ENCODE measurements at regions not wholly inside any gene's neighbourhood (a gene's known extent, or its start where the extent isn't known, plus 50 kb on each side); places are given as distances from the start of the nearest gene placed in this dataset.

- Histone ChIP-seq H3K4me3 (ENCODE audit: low read depth, low read length) (no peak overlapping the region), H3K27ac (ENCODE audit: low read depth, low read length) (no peak overlapping the region), H3K27me3 (ENCODE audit: control insufficient read depth, insufficient read depth, low read length) (no peaks in the 10 kb centered on the region), H3K9me3 (ENCODE audit: control insufficient read depth, insufficient read depth, low read length) (no peaks in the 10 kb centered on the region)
- ChIA-PET POLR2A (no interaction called here), CTCF (interaction anchor here (0.7 kb wide), 1 partner anchor 60 kb away, joined by 4 read pairs; no protein-coding TSS in a partner anchor)
- TF ChIP-seq, protein P1, sequence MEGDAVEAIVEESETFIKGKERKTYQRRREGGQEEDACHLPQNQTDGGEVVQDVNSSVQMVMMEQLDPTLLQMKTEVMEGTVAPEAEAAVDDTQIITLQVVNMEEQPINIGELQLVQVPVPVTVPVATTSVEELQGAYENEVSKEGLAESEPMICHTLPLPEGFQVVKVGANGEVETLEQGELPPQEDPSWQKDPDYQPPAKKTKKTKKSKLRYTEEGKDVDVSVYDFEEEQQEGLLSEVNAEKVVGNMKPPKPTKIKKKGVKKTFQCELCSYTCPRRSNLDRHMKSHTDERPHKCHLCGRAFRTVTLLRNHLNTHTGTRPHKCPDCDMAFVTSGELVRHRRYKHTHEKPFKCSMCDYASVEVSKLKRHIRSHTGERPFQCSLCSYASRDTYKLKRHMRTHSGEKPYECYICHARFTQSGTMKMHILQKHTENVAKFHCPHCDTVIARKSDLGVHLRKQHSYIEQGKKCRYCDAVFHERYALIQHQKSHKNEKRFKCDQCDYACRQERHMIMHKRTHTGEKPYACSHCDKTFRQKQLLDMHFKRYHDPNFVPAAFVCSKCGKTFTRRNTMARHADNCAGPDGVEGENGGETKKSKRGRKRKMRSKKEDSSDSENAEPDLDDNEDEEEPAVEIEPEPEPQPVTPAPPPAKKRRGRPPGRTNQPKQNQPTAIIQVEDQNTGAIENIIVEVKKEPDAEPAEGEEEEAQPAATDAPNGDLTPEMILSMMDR (IDR thresholded peaks at IDR 0.05; ENCODE audit: low read depth, low read length) = no peak
- DNase-seq (ENCODE audit: low read depth, low spot score) = no peak
Observed at GRCh38 chrX:13254870-13255269, 65.0 kb downstream of the ATXN3L start.

- Histone ChIP-seq H3K27ac (ENCODE audit: low read depth, low read length) (no peak overlapping the region), H3K4me3 (ENCODE audit: low read depth, low read length) (no peak overlapping the region), H3K9me3 (ENCODE audit: control insufficient read depth, insufficient read depth, low read length) (no peaks in the 10 kb centered on the region), H3K27me3 (ENCODE audit: control insufficient read depth, insufficient read depth, low read length) (no peaks in the 10 kb centered on the region)
- ChIA-PET CTCF (no interaction called here), POLR2A (no interaction called here)
- no peak for DNase-seq (ENCODE audit: low read depth, low spot score)
- TF ChIP-seq, protein P1 (IDR thresholded peaks at IDR 0.05; ENCODE audit: low read depth, low read length) = no peak
Observed at GRCh38 chrX:13254076-13254785, 65.6 kb downstream of the ATXN3L start.

DNA sequence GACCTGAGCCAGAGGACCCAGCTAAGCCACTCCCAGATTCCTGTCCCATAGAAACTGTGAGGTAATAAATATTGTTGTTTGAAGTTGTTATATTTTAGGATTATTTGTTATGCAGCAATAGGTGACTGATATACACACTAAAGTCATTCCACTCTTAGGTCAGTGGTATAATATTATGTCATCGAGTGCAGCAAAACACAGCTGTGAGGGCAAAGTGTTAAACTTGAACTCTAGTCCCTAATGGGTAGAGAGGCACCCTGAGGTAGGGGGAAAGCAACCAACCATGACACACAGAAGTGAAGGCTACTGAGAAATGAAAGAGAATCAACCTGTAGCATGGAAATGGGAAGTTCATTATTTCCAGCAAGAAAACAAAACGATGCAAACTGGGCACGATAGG lies 66.6 kb downstream of the ATXN3L start:
- Histone ChIP-seq H3K27ac (ENCODE audit: low read depth, low read length) (no peak overlapping the region), H3K27me3 (ENCODE audit: control insufficient read depth, insufficient read depth, low read length) (no peaks in the 10 kb centered on the region), H3K9me3 (ENCODE audit: control insufficient read depth, insufficient read depth, low read length) (no peaks in the 10 kb centered on the region), H3K4me3 (ENCODE audit: low read depth, low read length) (no peak overlapping the region)
- DNase-seq (ENCODE audit: low read depth, low spot score) = no peak
- TF ChIP-seq, protein P1 (IDR thresholded peaks at IDR 0.05; ENCODE audit: low read depth, low read length) = no peak
- CTCF ChIA-PET = no interaction called here
- POLR2A ChIA-PET = no interaction called here

DNA sequence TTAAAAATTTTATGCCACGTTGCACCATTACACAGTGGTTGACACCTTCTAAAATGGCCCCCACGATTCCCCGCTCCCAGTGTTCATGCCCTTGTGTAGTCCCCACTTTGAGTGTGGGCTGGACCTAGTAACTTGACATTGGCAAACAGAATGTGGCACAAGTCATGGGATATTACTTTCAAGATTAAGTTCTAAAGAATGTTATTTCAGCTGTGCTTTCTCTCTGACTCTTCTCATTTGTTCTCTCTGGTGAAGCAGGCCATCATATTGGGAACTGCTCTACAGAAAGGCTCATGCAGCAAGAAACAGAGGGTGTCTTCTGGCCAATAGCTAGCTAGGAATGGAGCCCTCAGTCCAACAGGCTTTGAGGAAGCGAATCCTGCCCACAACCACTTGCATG lies 67.1 kb downstream of the ATXN3L start:
- ChIA-PET CTCF (no interaction called here), POLR2A (no interaction called here)
- Histone ChIP-seq H3K9me3 (ENCODE audit: control insufficient read depth, insufficient read depth, low read length) (no peaks in the 10 kb centered on the region), H3K4me3 (ENCODE audit: low read depth, low read length) (no peak overlapping the region), H3K27me3 (ENCODE audit: control insufficient read depth, insufficient read depth, low read length) (no peaks in the 10 kb centered on the region), H3K27ac (ENCODE audit: low read depth, low read length) (no peak overlapping the region)
- no peak for DNase-seq (ENCODE audit: low read depth, low spot score)
- TF ChIP-seq, protein P1 (IDR thresholded peaks at IDR 0.05; ENCODE audit: low read depth, low read length) = no peak

DNA sequence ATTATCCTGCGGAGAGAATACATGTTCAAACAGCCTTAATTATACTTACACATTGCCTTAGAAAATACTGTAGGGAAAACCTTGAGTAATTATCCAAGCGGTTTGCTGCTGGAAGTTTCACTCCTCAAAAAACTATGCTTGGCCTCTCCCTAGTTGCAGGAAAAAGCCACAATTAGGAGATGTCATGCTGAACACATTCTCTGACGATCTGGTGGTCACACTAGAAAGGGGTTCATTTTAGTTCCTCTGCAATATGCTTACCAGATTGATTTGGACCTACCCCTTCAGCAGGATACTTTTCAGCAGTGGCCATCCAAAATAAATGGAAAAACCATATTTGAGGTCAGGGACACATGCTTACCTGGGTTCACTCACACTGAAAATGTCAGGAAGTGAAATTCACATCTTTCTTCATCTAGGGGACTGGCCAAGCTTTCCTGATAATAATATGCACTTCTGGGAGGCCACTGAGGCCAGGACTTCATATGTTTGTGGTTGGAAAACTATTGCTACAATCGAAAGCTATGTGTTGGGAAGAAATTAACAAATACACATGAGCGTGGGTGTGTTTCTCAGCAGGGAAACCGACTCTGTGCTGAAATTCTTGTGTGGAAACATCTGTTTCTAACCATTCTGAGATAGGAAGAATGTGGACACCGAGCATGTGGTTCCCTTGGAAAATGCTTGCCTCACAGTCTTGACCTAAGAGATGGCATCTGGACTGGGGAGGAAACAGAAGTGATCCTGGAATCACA lies 68.8 kb downstream of the ATXN3L start:
- H3K9me3 ChIP-seq (ENCODE audit: control insufficient read depth, insufficient read depth, low read length) = no peaks in the 10 kb centered on the region
- peak; percentile 78 for DNase-seq (ENCODE audit: low read depth, low spot score)
- peak overlapping the region; percentile 73 for H3K27ac ChIP-seq (ENCODE audit: low read depth, low read length)
- TF ChIP-seq, protein P1 (IDR thresholded peaks at IDR 0.05; ENCODE audit: low read depth, low read length) = no peak
- CTCF ChIA-PET = interaction anchor here (0.5 kb wide), 1 partner anchor 1961 kb away, joined by 3 read pairs; no protein-coding TSS in a partner anchor
- POLR2A ChIA-PET = interaction anchor here (0.6 to 0.9 kb wide), 2 partner anchors 26 to 136 kb away, joined by 3 read pairs; no protein-coding TSS in a partner anchor
- no peak overlapping the region for H3K4me3 ChIP-seq (ENCODE audit: low read depth, low read length)
- H3K27me3 ChIP-seq (ENCODE audit: control insufficient read depth, insufficient read depth, low read length) = no peaks in the 10 kb centered on the region
